DMS114 treated with DMSO at 0.1 percent for 48 hours (cell line): ENCODE measurements at regions not wholly inside any gene's neighbourhood (a gene's known extent, or its start where the extent isn't known, plus 50 kb on each side); places are given as distances from the start of the nearest gene placed in this dataset.

Experiments used
- DNase-seq: peaks from one replicate; lab custom pipeline; 2025; ENCODE audit not compliant: unreplicated experiment; lab: John Stamatoyannopoulos, UW

DNA sequence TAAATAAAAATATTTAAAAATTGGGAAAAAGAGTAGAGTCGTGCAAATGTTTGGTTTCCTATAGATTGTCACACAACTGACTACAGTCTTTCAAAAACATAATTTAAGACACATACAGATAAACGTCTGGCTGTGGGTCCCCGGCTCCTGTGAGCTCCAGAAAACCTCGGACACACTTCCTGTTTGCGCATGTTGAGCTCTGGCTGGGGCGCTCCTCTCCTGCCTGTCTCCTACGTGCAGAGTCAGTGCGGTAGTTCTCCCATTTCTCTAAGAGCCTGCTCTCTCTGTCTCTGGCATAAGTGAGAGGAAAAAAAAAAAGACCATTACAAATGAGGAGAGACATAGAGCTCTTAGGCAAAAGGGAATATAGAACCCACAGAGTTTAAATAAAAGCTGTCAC lies 128.2 kb upstream of the OBI1 start:
- DNase-seq: no peak

DNA sequence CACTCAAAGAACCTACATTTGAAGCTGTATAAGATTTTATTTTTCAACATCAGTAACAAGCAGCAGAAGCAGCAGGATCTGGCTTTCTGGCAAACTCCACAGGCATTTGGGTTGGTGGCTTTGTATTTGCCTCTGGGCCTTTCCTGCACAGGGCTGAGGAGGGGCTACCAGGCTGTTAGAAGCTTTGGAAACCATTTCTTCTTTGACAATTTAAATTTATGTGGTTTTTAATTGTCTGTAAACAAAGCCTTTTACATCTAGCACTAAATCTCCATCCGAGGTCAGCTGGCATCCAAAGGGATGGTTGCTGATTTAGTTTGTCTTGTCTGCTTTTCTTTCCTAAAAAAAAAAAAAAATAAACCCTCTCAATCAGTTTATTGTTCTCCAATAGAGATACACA lies 127.5 kb upstream of the OBI1 start:
- DNase-seq: no peak

DNA sequence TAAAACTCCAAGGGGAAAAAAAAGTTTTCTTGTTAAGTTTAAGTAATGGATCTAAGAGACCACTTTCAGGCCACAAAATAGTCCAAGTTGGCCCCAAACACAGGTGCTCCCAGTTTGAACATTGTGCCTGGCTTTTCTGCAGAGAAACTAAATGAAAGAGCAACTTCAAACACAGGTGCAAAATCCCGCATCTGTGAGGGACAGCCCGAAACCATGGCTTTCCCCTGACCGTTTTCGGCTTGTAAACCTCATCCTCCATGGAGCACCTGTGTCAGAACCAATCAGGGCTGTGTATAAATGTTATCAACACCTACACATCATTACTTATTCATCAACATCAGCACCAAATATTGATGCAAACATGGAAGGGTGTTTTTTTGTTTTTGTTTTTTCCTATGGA lies 126.8 kb upstream of the OBI1 start:
- DNase-seq: no peak

DNA sequence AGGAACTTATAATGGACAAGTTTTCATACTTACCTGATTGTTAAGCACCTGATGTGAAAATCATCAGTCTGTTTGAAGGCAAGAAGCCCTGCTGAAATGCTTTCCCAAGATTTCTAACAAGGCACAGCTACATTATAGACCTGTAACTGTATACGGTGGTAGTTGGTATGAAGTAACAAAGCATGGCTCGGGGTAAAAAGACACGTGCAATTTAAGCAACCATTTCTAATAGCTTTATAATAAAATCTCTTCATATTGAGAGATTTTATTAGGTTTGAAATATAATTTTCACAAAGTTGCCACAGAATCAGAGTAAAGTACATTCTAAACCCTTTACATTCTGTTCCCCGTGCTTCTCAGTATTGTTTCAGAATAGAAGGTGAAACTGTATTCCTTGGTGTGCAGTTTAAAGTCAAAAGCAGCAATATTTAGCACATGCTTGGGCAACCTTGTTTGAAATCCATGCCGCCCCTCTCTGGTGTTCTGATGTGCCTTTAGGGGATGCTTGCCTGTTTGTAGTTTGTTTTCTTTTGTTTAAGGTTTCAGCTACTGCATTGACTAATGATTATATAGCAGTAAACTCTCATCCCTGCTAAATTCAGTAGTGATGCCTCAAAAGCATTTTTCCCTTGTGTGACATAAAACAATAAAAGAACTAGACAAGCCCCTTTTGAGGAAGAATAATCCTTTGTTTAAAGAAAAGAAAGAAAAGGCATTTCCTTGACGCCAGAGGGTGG lies 125.2 kb upstream of the OBI1 start:
- no peak for DNase-seq

DNA sequence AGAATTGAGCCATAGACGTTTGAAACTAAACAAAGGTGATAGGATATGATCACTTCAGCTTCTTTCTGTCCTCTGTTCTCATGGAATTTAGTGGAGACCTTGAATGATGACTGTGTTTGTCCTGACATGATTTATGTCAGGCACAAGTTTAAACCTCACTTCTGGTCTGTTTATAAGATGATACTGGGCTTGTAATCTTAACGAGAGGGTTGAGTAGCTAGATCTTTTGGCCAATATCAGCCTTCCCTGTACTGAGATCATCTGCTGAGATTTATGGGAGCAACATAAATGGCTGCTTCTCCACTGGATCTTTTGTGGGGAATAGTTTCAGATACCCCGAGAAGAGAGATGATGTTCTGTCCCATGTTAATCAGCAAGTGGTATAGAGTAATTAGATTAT lies 121.8 kb upstream of the OBI1 start:
- no peak for DNase-seq

DNA sequence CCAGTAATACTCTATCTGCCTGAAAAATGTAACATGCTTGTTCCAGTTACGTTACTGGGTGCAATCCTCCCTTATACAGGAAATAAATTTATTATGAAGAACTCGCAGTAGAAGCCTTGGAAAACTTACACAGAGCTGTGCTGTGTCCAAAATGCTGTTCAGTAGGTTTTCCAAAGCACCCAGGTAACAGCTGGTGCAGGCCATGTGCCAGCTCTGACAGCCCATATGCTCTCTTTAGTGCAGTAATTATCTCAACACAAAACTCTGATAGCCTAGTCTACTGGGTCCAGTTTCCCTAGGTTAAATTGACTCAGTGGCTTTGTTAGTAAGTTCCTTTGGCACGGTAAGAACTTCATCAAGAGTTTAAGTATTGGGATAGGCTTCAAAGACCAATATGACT lies 120.7 kb upstream of the OBI1 start:
- no peak for DNase-seq

DNA sequence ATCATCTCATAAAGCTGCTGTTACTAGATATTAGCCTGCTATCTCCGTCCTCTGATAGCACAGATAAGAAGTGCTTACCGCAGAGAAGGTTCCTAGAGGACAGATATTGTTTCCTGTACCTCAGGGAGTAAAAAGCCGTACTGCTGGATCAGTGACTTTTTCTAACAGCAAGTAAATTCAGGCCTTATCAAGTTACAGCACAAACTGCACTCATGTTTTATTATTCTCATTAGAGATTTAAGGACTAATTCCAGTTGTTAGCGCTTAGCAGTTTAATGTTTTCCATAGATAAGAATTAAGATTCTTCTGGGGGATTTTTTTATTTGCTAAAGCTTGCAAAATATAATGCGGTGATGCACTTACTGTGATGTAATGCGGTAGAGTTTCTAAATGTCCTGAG lies 119.0 kb upstream of the OBI1 start:
- DNase-seq: no peak

DNA sequence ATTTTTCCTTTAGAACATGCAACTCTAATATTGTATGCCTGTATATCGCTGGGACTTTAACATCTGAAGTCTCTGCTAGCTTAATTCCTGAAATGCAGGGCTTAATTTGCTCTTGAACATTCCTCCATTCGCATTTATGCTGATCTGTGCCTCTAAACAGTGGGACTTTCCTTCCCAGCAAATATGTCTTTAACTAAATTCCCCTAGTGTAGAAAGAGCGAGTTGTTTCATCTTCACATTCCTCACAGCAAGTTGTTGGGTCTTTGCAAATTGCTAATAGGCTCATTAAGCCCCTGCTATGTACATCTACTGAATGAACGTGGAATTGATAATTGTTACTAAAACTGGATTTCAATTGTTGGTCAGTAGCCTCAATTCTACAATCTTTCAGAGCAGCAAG lies 118.4 kb upstream of the OBI1 start:
- DNase-seq: no peak

DNA sequence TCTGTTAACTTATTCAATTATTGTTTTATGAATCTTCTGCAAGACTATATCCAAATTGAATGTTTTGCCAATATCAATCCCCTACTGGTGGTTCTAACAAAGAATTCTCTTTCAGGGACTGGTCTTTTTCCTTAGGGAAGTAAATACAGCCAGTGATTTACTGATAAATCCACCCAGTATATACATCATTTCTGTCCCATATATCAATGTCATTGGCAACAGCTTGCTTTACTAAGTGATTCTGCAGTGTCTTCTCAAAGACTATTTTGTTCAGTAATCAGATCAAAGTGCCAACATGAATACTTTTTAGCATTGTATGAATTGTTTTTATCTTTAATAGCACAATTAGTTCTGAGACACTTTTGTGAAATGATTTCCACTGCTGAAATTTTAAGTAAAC lies 114.0 kb upstream of the OBI1 start:
- DNase-seq: no peak

DNA sequence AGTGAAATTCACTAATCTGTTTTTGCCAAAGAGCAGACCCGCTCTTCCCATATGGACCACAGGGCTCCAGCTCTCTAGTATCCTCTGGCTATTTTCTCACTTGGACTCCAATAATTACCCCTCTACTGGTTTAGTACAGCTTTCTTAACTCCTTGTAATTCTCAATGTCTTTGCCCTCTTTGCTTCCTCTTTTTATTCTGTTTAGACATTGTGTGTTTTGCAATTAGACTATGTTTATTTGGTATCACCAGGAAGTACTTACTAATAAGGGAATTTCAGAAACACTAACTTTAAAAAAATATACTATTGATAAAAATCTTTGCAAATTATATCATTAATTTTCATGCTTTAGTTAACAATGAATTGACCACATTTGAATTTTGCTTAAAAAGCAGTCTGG lies 111.6 kb upstream of the OBI1 start:
- no peak for DNase-seq

DNA sequence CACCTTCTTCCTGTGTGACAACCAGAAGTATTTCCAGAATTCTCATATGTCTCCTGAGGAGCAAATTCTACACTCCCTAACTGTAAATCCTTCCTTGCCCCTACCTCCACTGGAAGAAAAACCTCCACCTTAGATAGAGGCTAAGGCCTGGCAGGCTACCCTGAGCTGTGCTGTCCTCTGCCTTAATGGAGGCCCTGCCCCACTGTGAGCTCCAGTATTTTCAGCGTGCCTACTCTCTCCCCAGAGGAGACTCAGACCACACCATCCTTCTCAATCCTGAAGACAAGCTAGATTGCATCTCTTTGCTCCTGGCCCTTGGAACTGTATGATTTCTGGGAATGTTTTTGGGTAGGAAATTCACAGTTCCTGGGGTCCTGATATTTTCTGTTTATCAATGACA lies 110.0 kb upstream of the OBI1 start:
- no peak for DNase-seq

DNA sequence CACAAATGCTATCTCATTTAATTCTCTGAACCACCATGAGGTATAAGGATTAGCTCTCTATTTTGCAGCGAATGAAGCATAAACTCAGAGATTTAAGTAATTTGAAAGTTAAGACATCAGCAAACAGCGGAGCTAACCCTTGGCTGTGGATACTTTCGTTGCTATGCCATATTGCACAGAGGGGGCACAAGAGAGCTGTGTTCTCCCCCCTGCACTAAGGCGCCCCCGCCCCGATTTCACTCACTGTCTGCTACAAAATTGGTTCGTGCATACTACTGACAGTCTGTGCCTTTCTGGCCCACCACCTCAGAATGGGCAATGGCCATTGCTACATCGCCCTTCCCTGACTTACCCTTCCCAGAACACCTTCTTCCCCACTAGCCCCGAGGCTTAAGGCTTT lies 105.7 kb upstream of the OBI1 start:
- no peak for DNase-seq

DNA sequence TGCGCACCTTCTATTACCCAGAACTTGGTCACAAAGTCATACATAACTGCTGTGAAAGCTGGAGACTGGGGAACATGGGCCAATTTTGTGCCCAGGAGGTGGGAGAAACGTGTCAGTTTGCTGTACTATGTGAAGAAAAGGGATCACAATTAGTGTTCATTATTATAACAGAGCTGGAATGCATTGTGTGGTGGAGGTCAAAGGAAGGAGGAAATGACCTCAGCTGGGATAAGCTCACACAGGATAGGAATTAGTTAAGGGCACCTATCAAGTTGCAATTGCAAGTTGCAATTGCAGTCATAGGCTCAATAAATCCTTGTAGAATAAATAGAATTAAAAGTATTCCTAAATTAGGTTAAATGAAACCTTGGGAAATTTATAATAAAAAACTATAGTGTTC lies 103.9 kb upstream of the OBI1 start:
- DNase-seq: no peak

DNA sequence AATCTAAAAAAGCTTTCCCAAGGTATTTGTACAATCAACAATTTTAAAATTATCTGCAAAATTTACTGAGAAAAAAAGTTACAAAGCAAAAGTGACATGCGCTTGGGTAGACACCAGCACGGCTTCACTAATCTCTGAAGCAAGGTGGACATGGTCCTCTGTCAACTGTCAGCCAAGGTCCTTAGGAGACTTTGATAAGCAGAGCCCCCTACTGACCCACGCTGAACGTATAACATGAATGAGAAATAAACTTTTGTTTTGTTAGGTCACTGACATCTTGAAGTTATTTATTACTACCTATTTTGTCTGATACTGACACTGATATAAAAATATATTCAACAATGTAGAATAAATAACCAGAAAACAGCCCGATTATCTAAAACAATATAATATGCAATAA lies 100.7 kb upstream of the OBI1 start:
- no peak for DNase-seq

DNA sequence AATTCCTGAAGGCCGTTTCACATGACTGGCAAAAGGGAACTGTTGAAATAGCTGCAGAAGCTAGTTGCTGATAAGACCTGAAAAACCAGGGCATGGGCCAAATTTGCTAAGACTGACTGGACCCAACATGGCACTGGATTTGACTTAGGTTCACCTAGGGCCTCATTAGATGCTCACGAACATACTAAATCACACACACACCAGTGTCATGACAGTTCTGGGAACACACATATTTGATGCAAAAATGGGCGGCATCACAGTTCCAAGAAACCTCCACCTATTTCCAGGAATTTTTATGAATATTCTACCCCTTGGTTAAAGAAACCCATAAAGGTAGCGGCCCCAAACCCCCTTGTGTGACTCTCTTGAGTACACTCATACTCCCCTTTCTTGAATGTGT lies 99.6 kb upstream of the OBI1 start:
- no peak for DNase-seq

DNA sequence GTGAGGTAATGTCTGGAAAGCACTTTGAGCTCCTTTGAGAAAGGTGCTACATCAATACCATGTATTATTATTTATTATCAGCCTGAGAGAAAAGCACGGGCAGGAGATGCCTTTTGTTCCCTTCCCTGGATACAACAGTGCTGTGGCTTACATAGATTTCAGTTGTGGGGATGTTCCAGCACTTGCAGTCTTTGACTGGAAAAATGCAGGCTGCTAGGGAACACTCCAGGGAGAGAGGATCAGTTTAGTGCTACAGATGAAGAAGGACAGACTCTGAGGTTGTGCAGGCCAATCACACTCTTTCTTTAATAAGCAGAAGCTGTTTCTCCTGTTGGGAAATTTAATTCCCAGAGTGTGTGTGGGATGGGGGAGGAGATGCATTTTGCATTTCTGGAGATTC lies 94.5 kb upstream of the OBI1 start:
- DNase-seq: no peak

DNA sequence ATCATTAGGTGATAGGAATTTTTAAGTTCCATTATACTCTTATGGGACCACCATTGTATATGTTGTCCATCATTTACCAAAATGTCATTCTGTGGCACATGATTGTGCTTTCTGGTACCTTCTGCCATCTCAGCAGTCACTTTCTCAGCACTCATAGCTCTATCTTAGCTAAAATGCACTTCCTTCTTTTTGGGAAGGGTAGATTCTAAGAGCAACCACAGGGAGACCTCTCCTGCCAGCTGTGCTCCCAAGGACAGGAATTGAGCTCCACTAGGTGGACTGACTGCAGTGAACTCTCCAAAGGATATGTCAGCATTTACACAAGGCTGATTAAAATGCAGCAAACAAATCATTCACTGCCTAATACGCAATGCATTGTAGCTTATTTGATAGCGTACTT lies 91.8 kb upstream of the OBI1 start:
- no peak for DNase-seq

DNA sequence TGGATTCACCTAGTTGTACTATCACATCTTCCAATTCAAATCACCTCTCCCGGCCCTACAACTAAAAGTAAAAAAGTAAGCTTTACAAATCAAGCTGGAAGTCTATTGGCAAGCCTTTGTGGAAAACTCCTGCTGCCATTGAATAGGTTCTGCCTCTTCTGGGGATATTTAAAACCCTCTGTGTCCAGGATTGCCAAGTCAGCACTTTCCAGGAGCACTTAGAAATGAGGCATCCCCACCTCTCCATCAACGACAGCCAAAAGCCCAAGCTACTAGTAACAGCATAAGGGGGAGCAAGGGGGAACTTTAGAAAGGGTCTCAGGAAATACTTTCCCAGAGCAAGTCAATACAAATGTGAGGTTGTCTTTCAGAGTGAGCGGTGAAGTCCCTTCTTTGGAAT lies 85.0 kb upstream of the OBI1 start:
- DNase-seq: no peak

DNA sequence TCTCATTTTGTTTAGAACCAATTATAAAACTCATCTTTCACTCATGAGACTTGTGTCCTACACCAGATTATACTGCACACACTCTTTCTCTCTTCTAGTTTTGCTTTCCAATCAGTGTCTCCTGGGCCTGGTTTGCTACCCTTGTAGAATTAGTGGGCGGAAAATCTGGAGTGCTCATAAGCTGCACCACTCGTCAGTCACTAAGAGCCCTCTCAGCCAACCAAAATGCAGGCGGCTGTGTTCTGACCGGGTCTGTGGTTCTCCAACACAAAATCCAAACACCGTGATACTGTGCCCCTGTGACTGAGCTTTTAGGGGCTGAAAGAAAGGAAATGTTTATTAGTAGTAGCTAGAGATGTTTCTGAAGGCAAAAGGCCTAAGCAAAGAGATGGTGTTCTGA lies 83.7 kb upstream of the OBI1 start:
- DNase-seq: no peak

DNA sequence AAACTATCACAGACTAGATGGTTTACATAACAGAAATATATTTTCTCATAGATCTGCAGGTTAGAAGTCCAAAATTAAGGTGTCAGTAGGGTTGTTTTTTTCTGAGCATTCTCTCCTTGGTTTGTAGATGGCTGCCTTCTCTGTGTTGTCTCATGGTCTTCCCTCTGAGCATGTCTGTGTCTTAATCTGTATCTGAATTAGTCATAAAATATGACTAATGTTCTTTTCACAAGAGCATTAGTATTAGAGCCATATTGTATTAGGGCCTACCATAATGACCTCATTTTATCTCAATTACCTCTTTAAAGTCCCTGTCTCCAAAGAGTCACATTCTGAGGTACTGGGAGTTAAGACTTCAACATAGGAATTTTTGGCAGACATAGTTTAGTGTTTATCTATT lies 77.2 kb upstream of the OBI1 start:
- DNase-seq: no peak

DNA sequence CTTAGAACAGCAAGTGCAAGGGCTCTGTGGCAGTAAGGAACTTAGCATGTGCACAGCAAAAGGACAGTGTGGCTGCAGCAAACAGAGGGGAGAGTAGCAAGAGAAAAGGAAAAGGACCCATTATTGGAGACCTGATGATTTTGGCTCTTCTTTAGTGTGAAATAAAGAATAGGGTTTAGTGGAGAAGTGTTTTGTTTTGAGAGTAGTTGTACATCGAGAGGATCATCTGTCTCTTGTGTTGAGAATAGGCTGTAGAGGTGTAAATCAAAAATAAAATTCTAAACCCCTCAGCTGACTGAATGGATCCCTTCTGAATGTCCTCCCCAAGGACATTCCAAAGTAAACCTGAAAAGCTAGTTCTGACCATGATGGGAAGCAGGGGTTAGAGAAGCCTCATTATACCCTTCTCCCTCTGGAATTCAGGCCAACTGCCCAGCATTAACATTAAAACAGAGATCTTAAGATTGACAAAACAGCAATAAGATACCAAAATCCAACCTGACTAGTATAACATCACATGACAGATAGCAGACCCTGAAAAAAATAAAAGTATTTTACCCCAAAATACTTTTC lies 73.6 kb upstream of the OBI1 start:
- DNase-seq: no peak

DNA sequence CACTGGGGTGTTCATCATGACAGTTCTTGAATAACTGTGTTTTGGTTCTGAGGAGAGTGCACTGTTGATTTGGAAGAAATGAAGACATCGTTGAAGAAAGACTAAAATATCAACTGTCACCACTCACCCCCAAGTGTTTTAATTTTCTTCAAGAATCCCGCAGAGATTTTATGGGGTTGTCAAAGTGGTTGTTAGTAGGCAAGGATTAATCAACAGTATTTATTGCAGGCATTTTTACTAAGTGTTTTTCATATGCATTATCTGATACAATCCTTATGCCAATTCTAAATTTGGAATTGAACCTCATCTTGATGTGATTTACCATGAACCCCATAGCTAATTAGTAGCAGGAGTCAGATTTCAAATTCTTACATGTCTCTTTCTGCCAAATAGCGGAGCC lies 63.7 kb upstream of the OBI1 start:
- no peak for DNase-seq

DNA sequence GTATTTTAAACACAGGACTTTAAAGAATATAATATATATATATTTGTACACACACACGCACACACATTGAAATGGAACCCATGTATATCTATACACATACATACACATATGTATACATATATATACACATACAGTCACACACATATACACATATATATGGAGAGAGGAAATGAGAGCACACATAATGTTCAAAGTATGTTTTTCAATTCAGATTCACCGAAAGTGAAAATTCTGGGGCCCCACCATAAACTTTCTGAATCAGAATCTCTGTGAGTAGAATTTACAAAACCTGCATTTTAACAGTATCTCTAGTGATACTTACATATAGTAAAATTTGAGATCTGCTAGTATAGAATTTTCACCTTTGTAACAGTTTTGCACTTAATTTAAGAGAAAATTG lies 60.4 kb upstream of the OBI1 start:
- DNase-seq: no peak
